ENCODE measurements at regions not wholly inside any gene's neighbourhood (a gene's known extent, or its start where the extent isn't known, plus 50 kb on each side); places are given as distances from the start of the nearest gene placed in this dataset.

- TF ChIP-seq CTCF (IDR thresholded peaks at IDR 0.05), result no peak
- no peak for TF ChIP-seq POLR2A (IDR thresholded peaks at IDR 0.05)
- Histone ChIP-seq H3K27ac (no peak overlapping the region), H3K27me3 (no peaks in the 10 kb centered on the region), H3K9me3 (no peaks in the 10 kb centered on the region), H3K4me3 (replicated peaks in 1 of 3) (no peak overlapping the region), H3K4me1 (no peaks in the 10 kb centered on the region), H3K36me3 (no peaks in the 10 kb centered on the region)
- intact Hi-C loops (cut with DNase I), result no loop called here
- DNase-seq, result no peak
- WGBS, 2 donors, result 94 to 95% methylated on average over 3 of the region's 3 CpGs
Observed at GRCh38 chr14:87863047-87863446, 129.9 kb downstream of the GALC start.

- H3K4me1 ChIP-seq, result no peaks in the 10 kb centered on the region
- intact Hi-C loops (cut with DNase I), result no loop called here
- no peak overlapping the region for H3K27ac ChIP-seq
- peak in 1 of 2 donors; percentile 3 for DNase-seq
- no peak overlapping the region for H3K4me3 ChIP-seq (replicated peaks in 1 of 3)
- 62 to 71% methylated on average over 3 of the region's 3 CpGs for WGBS, 2 donors
- no peak for TF ChIP-seq CTCF (IDR thresholded peaks at IDR 0.05)
- no peak for TF ChIP-seq POLR2A (IDR thresholded peaks at IDR 0.05)
- H3K27me3 ChIP-seq, result no peaks in the 10 kb centered on the region
- H3K9me3 ChIP-seq, result no peaks in the 10 kb centered on the region
- H3K36me3 ChIP-seq, result no peaks in the 10 kb centered on the region
Observed at GRCh38 chr14:87852107-87852506, 140.9 kb downstream of the GALC start.

GRCh38 chr14:87851190-87851589 lies 141.8 kb downstream of the GALC start:
- no peaks in the 10 kb centered on the region for H3K27me3 ChIP-seq
- 86 to 87% methylated on average over 2 of the region's 2 CpGs for WGBS, 2 donors

GRCh38 chr14:87847216-87847755 lies 145.7 kb downstream of the GALC start:
- no peak overlapping the region for H3K27ac ChIP-seq
- WGBS, 2 donors, result 63 to 73% methylated on average over 4 of the region's 4 CpGs
- H3K36me3 ChIP-seq, result no peaks in the 10 kb centered on the region
- no peak overlapping the region for H3K4me3 ChIP-seq (replicated peaks in 1 of 3)
- TF ChIP-seq CTCF (IDR thresholded peaks at IDR 0.05), result no peak
- TF ChIP-seq POLR2A (IDR thresholded peaks at IDR 0.05), result no peak
- intact Hi-C loops (cut with DNase I), result no loop called here
- no peak for DNase-seq
- no peaks in the 10 kb centered on the region for H3K27me3 ChIP-seq
- no peaks in the 10 kb centered on the region for H3K9me3 ChIP-seq
- no peaks in the 10 kb centered on the region for H3K4me1 ChIP-seq

More at GRCh38 chr14:87851190-87851589, 141.8 kb downstream of the GALC start:
- DNase-seq, result no peak
- no peak overlapping the region for H3K4me3 ChIP-seq (replicated peaks in 1 of 3)
- no peaks in the 10 kb centered on the region for H3K9me3 ChIP-seq
- no peaks in the 10 kb centered on the region for H3K4me1 ChIP-seq
- TF ChIP-seq POLR2A (IDR thresholded peaks at IDR 0.05) (no peak), CTCF (IDR thresholded peaks at IDR 0.05) (no peak)
- intact Hi-C loops (cut with DNase I), result no loop called here
- no peaks in the 10 kb centered on the region for H3K36me3 ChIP-seq
- H3K27ac ChIP-seq, result no peak overlapping the region

GRCh38 chr14:87840906-87841305 lies 152.1 kb downstream of the GALC start:
- WGBS, 2 donors, result 81 to 85% methylated on average over 2 of the region's 2 CpGs
- no peak for DNase-seq
- intact Hi-C loops (cut with DNase I), result no loop called here
- H3K36me3 ChIP-seq, result no peaks in the 10 kb centered on the region
- H3K27ac ChIP-seq, result no peak overlapping the region
- H3K9me3 ChIP-seq, result no peaks in the 10 kb centered on the region
- no peaks in the 10 kb centered on the region for H3K27me3 ChIP-seq
- H3K4me1 ChIP-seq, result no peaks in the 10 kb centered on the region
- H3K4me3 ChIP-seq (replicated peaks in 1 of 3), result no peak overlapping the region
- TF ChIP-seq CTCF (IDR thresholded peaks at IDR 0.05) (no peak), POLR2A (IDR thresholded peaks at IDR 0.05) (no peak)

Measured in thyroid gland (tissue), 4 donors.